IMR-90 (cell line): ENCODE measurements at regions not wholly inside any gene's neighbourhood (a gene's known extent, or its start where the extent isn't known, plus 50 kb on each side); places are given as distances from the start of the nearest gene placed in this dataset.

Source experiments
- ATAC-seq: fragments of 200-7000 bp; cut with Tn5 transposase; 2 replicates; pipeline ENCODE4 v1.9.1; 2020; ENCODE audit warnings: low read depth, mild to moderate bottlenecking, moderate library complexity
- BruUV-seq: library from RNA; stranded (reverse); fragments of 400-500 nt; replicated peaks from 2 replicates; lab custom pipeline; 2021; lab: Mats Ljungman, UMichigan
- CTCF ChIA-PET: fragments of 300-600 bp; formaldehyde crosslinking; extraction: SDS; loops from one replicate; lab custom pipeline; 2021; ENCODE audit warnings: antibody characterized with exemption; lab: Yijun Ruan, JAX
- POLR2A ChIA-PET: fragments of 300-600 bp; sonication (Branson Sonifier 250); formaldehyde crosslinking; loops from one replicate; lab custom pipeline; 2022; ENCODE audit warnings: antibody characterized with exemption; ENCODE audit not compliant: unreplicated experiment; lab: Charles Lee
- DNase-seq: peaks from one replicate; pipeline ENCODE4 v3.0.0; 2013
- H2AFZ ChIP-seq: replicated peaks from 2 replicates; pipeline ENCODE3; 2013; ENCODE audit warnings: low read length, mild to moderate bottlenecking; ENCODE audit not compliant: poor library complexity
- H2AK5ac ChIP-seq: 2 replicates; pipeline ENCODE4 v1.6.1; 2013; ENCODE audit warnings: low read depth, low read length, inconsistent platforms
- H2AK9ac ChIP-seq: replicated peaks from 2 replicates; pipeline ENCODE3; 2013; ENCODE audit warnings: mild to moderate bottlenecking, low read depth, low read length, moderate library complexity; ENCODE audit not compliant: poor library complexity
- H2BK120ac ChIP-seq: 2 replicates; pipeline ENCODE4 v1.6.1; 2013; ENCODE audit warnings: low read depth, low read length, inconsistent platforms
- H2BK15ac ChIP-seq: 3 replicates; pipeline ENCODE4 v1.6.1; 2013; ENCODE audit warnings: low read depth, low read length, inconsistent platforms
- H2BK20ac ChIP-seq: 2 replicates; pipeline ENCODE4 v1.6.1; 2013; ENCODE audit warnings: low read depth, mild to moderate bottlenecking, inconsistent platforms, low read length, moderate library complexity
- H2BK5ac ChIP-seq: 2 replicates; pipeline ENCODE4 v1.6.1; 2013; ENCODE audit warnings: mild to moderate bottlenecking, low read depth, low read length, inconsistent platforms; ENCODE audit not compliant: poor library complexity, severe bottlenecking
- H3K14ac ChIP-seq: replicated peaks from 2 replicates; pipeline ENCODE4 v1.6.1; 2013; ENCODE audit warnings: low read depth, low read length, inconsistent platforms
- H3K18ac ChIP-seq: 2 replicates; pipeline ENCODE4 v1.6.1; 2013; ENCODE audit warnings: low read depth, low read length, control low read depth
- H3K23ac ChIP-seq: 2 replicates; pipeline ENCODE4 v1.6.1; 2013; ENCODE audit warnings: low read depth, low read length, inconsistent platforms
- H3K27ac ChIP-seq: 2 replicates; pipeline ENCODE4 v1.5.1; 2013; ENCODE audit warnings: mild to moderate bottlenecking, control low read depth, low read length; ENCODE audit not compliant: insufficient read depth
- H3K27me3 ChIP-seq: 2 replicates; pipeline ENCODE4 v1.6.1; 2013; ENCODE audit warnings: low read length; ENCODE audit not compliant: control insufficient read depth, insufficient read depth
- H3K36me3 ChIP-seq: 2 replicates; pipeline ENCODE4 v1.6.1; 2013; ENCODE audit warnings: low read length, mixed read lengths; ENCODE audit not compliant: control insufficient read depth, insufficient read depth
- H3K4ac ChIP-seq: 2 replicates; pipeline ENCODE4 v1.6.1; 2013; ENCODE audit warnings: low read depth, low read length, inconsistent platforms
- H3K4me1 ChIP-seq: 2 replicates; pipeline ENCODE4 v1.6.1; 2013; ENCODE audit warnings: low read length, mixed read lengths; ENCODE audit not compliant: control insufficient read depth, insufficient read depth
- H3K4me2 ChIP-seq: 2 replicates; pipeline ENCODE4 v1.6.1; 2013; ENCODE audit warnings: low read depth, mild to moderate bottlenecking, control low read depth, low read length, moderate library complexity
- H3K4me3 ChIP-seq: 2 replicates; pipeline ENCODE4 v1.5.1; 2013; ENCODE audit warnings: low read depth, mild to moderate bottlenecking, control low read depth, low read length, moderate library complexity; ENCODE audit not compliant: insufficient read depth
- H3K56ac ChIP-seq: 2 replicates; pipeline ENCODE4 v1.6.1; 2013; ENCODE audit warnings: low read length, inconsistent platforms; ENCODE audit not compliant: insufficient read depth; ENCODE audit errors: extremely low read depth
- H3K79me1 ChIP-seq, 2 experiments: 2 replicates each; pipeline ENCODE4 v1.6.1; 2013; ENCODE audit warnings: low read length in 2 of 2, inconsistent platforms in 1 of 2, low read depth in 1 of 2
- H3K9ac ChIP-seq: 2 replicates; pipeline ENCODE4 v1.6.1; 2013; ENCODE audit warnings: low read depth, low read length, control low read depth
- H3K9me1 ChIP-seq: 2 replicates; pipeline ENCODE4 v1.6.1; 2013; ENCODE audit warnings: low read length, inconsistent platforms; ENCODE audit not compliant: insufficient read depth
- H3K9me3 ChIP-seq: 2 replicates; pipeline ENCODE4 v1.6.1; 2013; ENCODE audit warnings: low read length; ENCODE audit not compliant: control insufficient read depth, insufficient read depth
- H4K20me1 ChIP-seq: 2 replicates; pipeline ENCODE4 v1.6.1; 2013; ENCODE audit warnings: low read length, inconsistent platforms; ENCODE audit not compliant: insufficient read depth
- H4K5ac ChIP-seq: 2 replicates; pipeline ENCODE4 v1.6.1; 2013; ENCODE audit warnings: mild to moderate bottlenecking, low read depth, low read length, control low read depth
- H4K8ac ChIP-seq, 2 experiments: 2 replicates each; pipeline ENCODE4 v1.6.1; 2013; ENCODE audit warnings: low read depth in 2 of 2, low read length in 2 of 2, control low read depth in 1 of 2, inconsistent platforms in 1 of 2
- H4K91ac ChIP-seq: 2 replicates; pipeline ENCODE4 v1.6.1; 2013; ENCODE audit warnings: low read depth, low read length, inconsistent platforms; ENCODE audit not compliant: insufficient read depth
- MAFK ChIP-seq: IDR thresholded peaks from 2 replicates; pipeline ENCODE4 v1.6.1; 2012; ENCODE audit warnings: low read depth, low read length, improper control_type of control experiment
- RAD21 ChIP-seq: IDR thresholded peaks from 2 replicates; pipeline ENCODE4 v1.6.1; 2012; ENCODE audit warnings: low read length, improper control_type of control experiment
- WGBS, 2 experiments: methylation state at CpG; one replicate each; pipeline versions ENCODE4 v1.1.5 to v1.1.7; 2013; ENCODE audit warnings: missing lambda C conversion rate in 2 of 2; ENCODE audit not compliant: insufficient read length in 1 of 2; ENCODE audit errors: extremely low coverage in 2 of 2; 5-methylcytosine and 5-hydroxymethylcytosine counted together
- dilution Hi-C: fragments of 300-500 bp; cut with HindIII; formaldehyde crosslinking; loops from one replicate; pipeline ENCODE4 v1.14.3; 2018; ENCODE audit warnings: low sequenced_read_pairs; ENCODE audit not compliant: unreplicated experiment
- in situ Hi-C: fragments of 300-500 bp; cut with MboI; formaldehyde crosslinking; loops from 3 replicates; pipeline ENCODE4 v1.14.3; 2019; ENCODE audit warnings: low sequenced_read_pairs, inconsistent platforms, mixed read lengths
- intact Hi-C: fragments of 100-400 bp; cut with micrococcal nuclease; formaldehyde crosslinking; loops from 2 replicates; pipeline ENCODE4 v1.10.0; 2022

DNA sequence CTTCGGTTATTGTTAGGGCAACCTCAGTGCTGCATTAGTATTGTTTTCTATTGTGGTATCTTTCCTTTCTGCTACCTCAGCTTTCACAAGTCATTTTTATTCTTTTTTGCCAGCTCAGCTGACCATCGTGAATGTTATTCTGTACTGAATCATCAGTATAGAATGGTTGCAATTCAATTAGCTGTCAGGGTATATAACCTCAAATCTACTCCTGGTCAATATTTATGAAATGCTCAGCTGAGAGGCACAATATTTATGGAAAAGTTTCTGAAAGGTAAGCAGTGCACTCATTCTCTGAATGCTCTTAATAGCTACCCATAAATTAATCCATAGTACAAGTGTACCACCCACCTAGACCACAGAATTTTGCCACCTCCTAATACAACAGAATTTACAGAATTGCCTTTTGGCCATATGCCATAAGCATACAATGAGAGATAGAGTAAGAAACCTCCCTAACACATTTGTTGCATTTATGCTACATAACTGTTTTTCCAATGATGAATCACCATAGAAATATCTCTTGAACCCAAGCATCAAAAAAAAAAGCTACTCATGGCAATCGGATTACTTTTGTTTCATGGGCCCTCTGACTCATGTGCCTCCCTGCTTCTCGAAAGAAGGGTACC, 732.6 kb upstream of the CHRM3 start:
- Histone ChIP-seq H3K9ac (no peak overlapping the region), H3K4me2 (peak overlapping the region; percentile 36; the same call in 1 of the 2 replicates), H2AK5ac (no peak overlapping the region), H2BK120ac (0 out of 2 replicates have a peak overlapping the region, but pooled peaks have one; percentile 10), H3K27me3 (no peaks in the 10 kb centered on the region), H3K23ac (no peak overlapping the region), H2AFZ (no peak overlapping the region), H3K4ac (no peak overlapping the region), H2AK9ac (no peak overlapping the region), H3K18ac (no peak overlapping the region), H2BK5ac (peak overlapping the region; percentile 83), H3K79me1 (no peaks in the 10 kb centered on the region), H3K4me3 (no peak overlapping the region), H3K14ac (no peak overlapping the region), H4K5ac (no peak overlapping the region; the same call in 1 of the 2 replicates), H2BK15ac (no peak overlapping the region), H3K27ac (no peak overlapping the region), H2BK20ac (peak overlapping the region; percentile 20; the same call in 1 of the 2 replicates), H3K9me3 (no peaks in the 10 kb centered on the region), H3K9me1 (peaks cover 2% of the 10 kb centered on the region; the same call in 1 of the 2 replicates), H3K56ac (no peak overlapping the region; the same call in 1 of the 2 replicates), H4K91ac (no peak overlapping the region), H4K8ac (peak overlapping the region in 1 of 2 experiments; percentile 20; a peak in 1 of 4 replicates), H3K36me3 (no peaks in the 10 kb centered on the region), H3K4me1 (peaks cover 3% of the 10 kb centered on the region), H4K20me1 (no peaks in the 10 kb centered on the region)
- DNase-seq (peak; percentile 77), ATAC-seq (peak; percentile 78)
- TF ChIP-seq RAD21 (no peak), MAFK (peak; percentile 84)
- in situ Hi-C loops (no loop called here), dilution Hi-C loops (no loop called here), intact Hi-C loops (loop anchor here (10.0 kb wide), 1 partner anchor 979 kb away; no protein-coding TSS in a partner anchor)
- ChIA-PET POLR2A (no interaction called here), CTCF (interaction anchor here (0.5 kb wide), 1 partner anchor 182 kb away, joined by 3 read pairs; no protein-coding TSS in a partner anchor)
- no CpG with 5 or more reads among the region's 4 CpGs for WGBS, 2 experiments
- no TSS peak for BruUV-seq
